A673 (cell line): ENCODE measurements at regions not wholly inside any gene's neighbourhood (a gene's known extent, or its start where the extent isn't known, plus 50 kb on each side); places are given as distances from the start of the nearest gene placed in this dataset.

Source experiments
- BruUV-seq: library from RNA; stranded (reverse); fragments of 400-500 nt; replicated peaks from 2 replicates; lab custom pipeline; 2021; lab: Mats Ljungman, UMichigan
- CTCF ChIA-PET: fragments of 300-600 bp; sonication (Branson Sonifier 250); formaldehyde crosslinking; loops from one replicate; lab custom pipeline; 2022; ENCODE audit warnings: antibody characterized with exemption; lab: Charles Lee
- POLR2A ChIA-PET: fragments of 300-600 bp; sonication (Branson Sonifier 250); formaldehyde crosslinking; loops from one replicate; lab custom pipeline; 2022; ENCODE audit warnings: antibody characterized with exemption; ENCODE audit not compliant: low non-redundant PET; lab: Charles Lee
- DNase-seq: peaks from one replicate; pipeline ENCODE4 v3.0.0-alpha.2; 2015; ENCODE audit warnings: low spot score
- H3K27ac ChIP-seq: fragments of 200-600 bp; sonication (generic); 2 replicates; pipeline ENCODE4 v1.5.1; 2016; ENCODE audit warnings: mixed run types, low read depth, mild to moderate bottlenecking, mixed read lengths, antibody characterized with exemption, low read length; ENCODE audit not compliant: poor library complexity, severe bottlenecking
- H3K27me3 ChIP-seq: fragments of 200-600 bp; sonication (generic); replicated peaks from 2 replicates; pipeline ENCODE4 v1.6.1; 2017; ENCODE audit warnings: mixed run types, low read depth, mild to moderate bottlenecking, mixed read lengths, antibody characterized with exemption, low read length; ENCODE audit not compliant: insufficient read depth, poor library complexity
- H3K36me3 ChIP-seq: fragments of 200-600 bp; sonication (generic); 2 replicates; pipeline ENCODE4 v1.6.1; 2016; ENCODE audit warnings: mixed run types, mild to moderate bottlenecking, mixed read lengths, antibody characterized with exemption, low read length; ENCODE audit not compliant: insufficient read depth, poor library complexity, severe bottlenecking
- H3K4me1 ChIP-seq: fragments of 200-600 bp; sonication (generic); 2 replicates; pipeline ENCODE4 v1.6.1; 2017; ENCODE audit warnings: mixed run types, mild to moderate bottlenecking, mixed read lengths, antibody characterized with exemption, low read length; ENCODE audit not compliant: insufficient read depth, poor library complexity, severe bottlenecking
- H3K4me3 ChIP-seq: fragments of 200-600 bp; sonication (generic); 2 replicates; pipeline ENCODE4 v1.5.1; 2016; ENCODE audit warnings: low read depth, mixed run types, mild to moderate bottlenecking, mixed read lengths, low read length; ENCODE audit not compliant: poor library complexity, severe bottlenecking
- H3K9me3 ChIP-seq: fragments of 200-600 bp; sonication (generic); 2 replicates; pipeline ENCODE4 v1.6.1; 2016; ENCODE audit warnings: mixed run types, low read depth, mild to moderate bottlenecking, mixed read lengths, antibody characterized with exemption, low read length; ENCODE audit not compliant: poor library complexity, severe bottlenecking
- CTCF ChIP-seq: fragments of 300-800, 200-600 bp; sonication (generic); conservative IDR thresholded peaks from 2 replicates; pipeline ENCODE4 v1.5.1; 2017; ENCODE audit warnings: low read depth, mild to moderate bottlenecking, antibody characterized with exemption, low read length, moderate library complexity, mixed read lengths
- EZH2 ChIP-seq: fragments of 200-600 bp; sonication (generic); IDR thresholded peaks from 2 replicates; pipeline ENCODE4 v1.6.1; 2017; ENCODE audit warnings: borderline replicate concordance, low read depth, mild to moderate bottlenecking, mixed read lengths, antibody characterized with exemption, low read length; ENCODE audit not compliant: poor library complexity, severe bottlenecking
- intact Hi-C: fragments of 100-400 bp; cut with micrococcal nuclease; formaldehyde crosslinking; loops from one replicate; pipeline ENCODE4 v1.10.0; 2022; ENCODE audit not compliant: unreplicated experiment

DNA sequence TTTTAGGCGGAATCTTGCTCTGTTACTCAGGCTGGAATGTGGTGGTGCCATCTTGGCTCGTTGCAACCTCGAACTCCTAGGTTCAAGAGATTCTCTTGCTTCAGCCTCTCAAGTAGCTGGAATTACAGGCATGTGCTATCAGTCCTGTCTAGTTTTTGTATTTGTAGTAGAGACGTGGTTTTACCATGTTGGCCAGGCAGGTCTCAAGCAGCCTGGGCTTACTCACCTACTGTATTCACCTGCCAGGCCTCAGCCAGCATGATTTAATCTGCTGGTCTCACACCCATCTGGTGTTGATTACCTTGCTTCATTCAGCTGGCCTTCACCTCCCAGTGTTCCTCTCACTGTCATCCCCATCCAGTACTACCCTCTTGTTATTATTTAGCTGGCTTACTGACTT lies 102.0 kb downstream of the IL12A start:
- CTCF ChIA-PET, result no interaction called here
- no peaks in the 10 kb centered on the region for H3K36me3 ChIP-seq
- no peaks in the 10 kb centered on the region for H3K27me3 ChIP-seq
- H3K4me1 ChIP-seq, result no peaks in the 10 kb centered on the region
- H3K9me3 ChIP-seq, result no peaks in the 10 kb centered on the region
- H3K4me3 ChIP-seq, result no peak overlapping the region
- BruUV-seq, result no TSS peak
- DNase-seq, result no peak
- POLR2A ChIA-PET, result no interaction called here
- no peak overlapping the region for H3K27ac ChIP-seq
- TF ChIP-seq CTCF (no peak), EZH2 (no peak)
- intact Hi-C loops, result no loop called here

DNA sequence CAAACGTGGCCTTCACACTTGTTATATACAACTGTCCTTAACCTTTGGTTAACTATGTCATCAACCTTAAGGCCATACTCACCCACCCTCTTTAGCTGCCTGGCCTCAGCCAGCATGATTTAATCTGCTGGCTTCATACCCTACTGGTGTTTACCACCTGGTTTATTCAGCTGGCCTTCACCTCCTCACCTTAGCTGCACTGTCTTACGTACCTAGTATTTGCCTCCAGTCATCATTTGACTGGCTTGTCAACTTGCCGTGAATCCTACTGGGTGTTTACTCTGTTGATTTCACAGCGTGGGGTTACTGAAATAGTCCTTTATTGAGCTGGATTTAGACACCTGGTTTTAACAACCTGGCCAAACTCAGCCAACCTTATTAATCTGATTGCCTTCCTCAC lies 102.8 kb downstream of the IL12A start:
- ChIA-PET CTCF (no interaction called here), POLR2A (no interaction called here)
- TF ChIP-seq EZH2 (no peak), CTCF (no peak)
- no TSS peak for BruUV-seq
- Histone ChIP-seq H3K27me3 (no peaks in the 10 kb centered on the region), H3K4me3 (no peak overlapping the region), H3K4me1 (no peaks in the 10 kb centered on the region), H3K36me3 (no peaks in the 10 kb centered on the region), H3K9me3 (no peaks in the 10 kb centered on the region), H3K27ac (no peak overlapping the region)
- intact Hi-C loops, result no loop called here
- no peak for DNase-seq

DNA sequence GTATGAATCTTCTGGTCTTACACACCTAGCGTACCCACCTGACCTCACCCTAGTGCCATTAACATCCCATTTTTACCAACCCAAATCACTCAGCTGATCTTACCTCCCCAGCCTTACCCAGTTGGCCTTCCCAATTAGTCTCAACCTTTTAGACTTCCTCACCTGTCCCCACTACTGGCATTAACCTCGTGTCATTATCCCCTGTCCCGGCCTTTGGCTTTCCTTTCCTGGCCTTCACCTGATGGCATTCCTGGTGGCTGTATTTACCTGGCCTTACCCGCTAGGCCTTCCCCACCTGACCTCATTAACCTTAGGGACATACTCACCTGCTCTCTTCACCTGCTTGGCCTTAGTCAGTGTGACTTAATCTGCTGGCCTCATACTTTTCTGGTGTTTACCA lies 104.1 kb downstream of the IL12A start:
- Histone ChIP-seq H3K27ac (no peak overlapping the region), H3K4me3 (no peak overlapping the region), H3K9me3 (no peaks in the 10 kb centered on the region), H3K27me3 (no peaks in the 10 kb centered on the region), H3K36me3 (no peaks in the 10 kb centered on the region), H3K4me1 (no peaks in the 10 kb centered on the region)
- ChIA-PET CTCF (no interaction called here), POLR2A (no interaction called here)
- TF ChIP-seq CTCF (no peak), EZH2 (no peak)
- BruUV-seq, result no TSS peak
- intact Hi-C loops, result no loop called here
- no peak for DNase-seq
